Karpas-422 (cell line): ENCODE measurements at regions not wholly inside any gene's neighbourhood (a gene's known extent, or its start where the extent isn't known, plus 50 kb on each side); places are given as distances from the start of the nearest gene placed in this dataset.

Source experiments
- DNase-seq: peaks from one replicate; pipeline ENCODE4 v3.0.0-alpha.2; 2015
- H2AFZ ChIP-seq: fragments of 200-600 bp; sonication (generic); 2 replicates; pipeline ENCODE4 v1.6.1; 2014; ENCODE audit warnings: antibody characterized with exemption, low read length, mixed read lengths
- H3K27ac ChIP-seq: fragments of 200-600 bp; sonication (generic); 2 replicates; pipeline ENCODE4 v1.5.1; 2014; ENCODE audit warnings: mild to moderate bottlenecking, low read length, moderate library complexity
- H3K27me3 ChIP-seq: fragments of 200-600 bp; sonication (generic); 2 replicates; pipeline ENCODE4 v1.6.1; 2014; ENCODE audit warnings: low read length, mixed read lengths
- H3K36me3 ChIP-seq: fragments of 200-600 bp; sonication (generic); 2 replicates; pipeline ENCODE4 v1.6.1; 2014; ENCODE audit warnings: low read length, mixed read lengths; ENCODE audit not compliant: insufficient read depth
- H3K4me1 ChIP-seq: fragments of 200-600 bp; sonication (generic); 2 replicates; pipeline ENCODE4 v1.6.1; 2014; ENCODE audit warnings: mild to moderate bottlenecking, low read length, mixed read lengths
- H3K4me2 ChIP-seq: fragments of 200-600 bp; sonication (generic); 2 replicates; pipeline ENCODE4 v1.6.1; 2014; ENCODE audit warnings: low read length, low read depth, mild to moderate bottlenecking; ENCODE audit not compliant: poor library complexity, severe bottlenecking
- H3K4me3 ChIP-seq: fragments of 200-600 bp; sonication (generic); 2 replicates; pipeline ENCODE4 v1.5.1; 2014; ENCODE audit warnings: mild to moderate bottlenecking, antibody characterized with exemption, low read length, mixed read lengths
- H3K79me2 ChIP-seq: fragments of 200-600 bp; sonication (generic); 2 replicates; pipeline ENCODE4 v1.6.1; 2014; ENCODE audit warnings: mild to moderate bottlenecking, low read length, mixed read lengths
- H3K9ac ChIP-seq: fragments of 200-600 bp; sonication (generic); 2 replicates; pipeline ENCODE4 v1.6.0; 2014; ENCODE audit warnings: low read length
- H3K9me2 ChIP-seq: fragments of 200-600 bp; sonication (generic), shearing (Covaris generic); replicated peaks from 2 replicates; pipeline ENCODE4 v1.6.0; 2014; ENCODE audit warnings: mild to moderate bottlenecking, low read length, moderate library complexity; ENCODE audit not compliant: insufficient read depth
- H3K9me3 ChIP-seq: fragments of 300-700, 200-600 bp; sonication (generic); 2 replicates; pipeline ENCODE4 v1.6.1; 2014; ENCODE audit warnings: low read length, mixed read lengths
- H4K20me1 ChIP-seq: fragments of 200-600 bp; sonication (generic); 2 replicates; pipeline ENCODE4 v1.6.1; 2014; ENCODE audit warnings: mild to moderate bottlenecking, antibody characterized with exemption, low read length, low read depth; ENCODE audit not compliant: insufficient read depth

GRCh38 chr7:31440511-31440910, 73.4 kb upstream of the ITPRID1 start:
- Histone ChIP-seq H3K4me3 (no peak overlapping the region), H2AFZ (no peak overlapping the region), H3K9me3 (no peaks in the 10 kb centered on the region), H4K20me1 (no peaks in the 10 kb centered on the region), H3K9ac (no peak overlapping the region), H3K9me2 (no peaks in the 10 kb centered on the region), H3K4me1 (no peaks in the 10 kb centered on the region), H3K79me2 (no peaks in the 10 kb centered on the region), H3K4me2 (no peak overlapping the region), H3K36me3 (no peaks in the 10 kb centered on the region), H3K27me3 (no peaks in the 10 kb centered on the region), H3K27ac (no peak overlapping the region)
- DNase-seq: no peak

GRCh38 chr7:31442626-31443025, 71.3 kb upstream of the ITPRID1 start:
- Histone ChIP-seq H4K20me1 (no peaks in the 10 kb centered on the region), H3K4me2 (no peak overlapping the region), H3K9ac (no peak overlapping the region), H2AFZ (no peak overlapping the region), H3K4me1 (no peaks in the 10 kb centered on the region), H3K27me3 (no peaks in the 10 kb centered on the region; the same call in 1 of the 2 replicates), H3K4me3 (no peak overlapping the region), H3K27ac (no peak overlapping the region), H3K9me2 (no peaks in the 10 kb centered on the region), H3K79me2 (no peaks in the 10 kb centered on the region), H3K9me3 (no peaks in the 10 kb centered on the region), H3K36me3 (no peaks in the 10 kb centered on the region)
- DNase-seq: no peak

GRCh38 chr7:31443457-31443856, 70.4 kb upstream of the ITPRID1 start:
- H3K9me3 ChIP-seq: no peaks in the 10 kb centered on the region
- H3K4me3 ChIP-seq: no peak overlapping the region
- no peaks in the 10 kb centered on the region for H3K4me1 ChIP-seq
- H3K9me2 ChIP-seq: no peaks in the 10 kb centered on the region
- no peaks in the 10 kb centered on the region; the same call in 1 of the 2 replicates for H3K27me3 ChIP-seq
- no peak overlapping the region for H2AFZ ChIP-seq
- no peaks in the 10 kb centered on the region for H3K36me3 ChIP-seq
- H3K27ac ChIP-seq: no peak overlapping the region
- no peaks in the 10 kb centered on the region for H3K79me2 ChIP-seq
- no peak overlapping the region for H3K9ac ChIP-seq
- peak; percentile 85 for DNase-seq
- H3K4me2 ChIP-seq: no peak overlapping the region
- H4K20me1 ChIP-seq: no peaks in the 10 kb centered on the region

- no peaks in the 10 kb centered on the region; the same call in 1 of the 2 replicates for H3K27me3 ChIP-seq
- H3K4me2 ChIP-seq: no peak overlapping the region
- H4K20me1 ChIP-seq: no peaks in the 10 kb centered on the region
- no peaks in the 10 kb centered on the region for H3K9me3 ChIP-seq
- no peak overlapping the region for H3K27ac ChIP-seq
- H3K9me2 ChIP-seq: no peaks in the 10 kb centered on the region
- no peak for DNase-seq
- no peak overlapping the region for H3K4me3 ChIP-seq
- H3K79me2 ChIP-seq: no peaks in the 10 kb centered on the region
- no peak overlapping the region for H3K9ac ChIP-seq
- no peak overlapping the region for H2AFZ ChIP-seq
- no peaks in the 10 kb centered on the region for H3K4me1 ChIP-seq
- H3K36me3 ChIP-seq: no peaks in the 10 kb centered on the region
Measured at GRCh38 chr7:31444196-31444595, 69.7 kb upstream of the ITPRID1 start.

- H2AFZ ChIP-seq: no peak overlapping the region
- no peak overlapping the region for H3K9ac ChIP-seq
- no peaks in the 10 kb centered on the region; the same call in 1 of the 2 replicates for H3K27me3 ChIP-seq
- H3K4me2 ChIP-seq: no peak overlapping the region
- no peaks in the 10 kb centered on the region for H3K36me3 ChIP-seq
- H3K79me2 ChIP-seq: no peaks in the 10 kb centered on the region
- H3K4me3 ChIP-seq: no peak overlapping the region
- H4K20me1 ChIP-seq: no peaks in the 10 kb centered on the region
- no peaks in the 10 kb centered on the region for H3K4me1 ChIP-seq
- H3K9me2 ChIP-seq: no peaks in the 10 kb centered on the region
- DNase-seq: no peak
- H3K27ac ChIP-seq: no peak overlapping the region
- no peaks in the 10 kb centered on the region for H3K9me3 ChIP-seq
Measured at GRCh38 chr7:31445686-31446355, 68.1 kb upstream of the ITPRID1 start.

- no peak overlapping the region for H2AFZ ChIP-seq
- H3K79me2 ChIP-seq: no peaks in the 10 kb centered on the region
- DNase-seq: no peak
Measured at GRCh38 chr7:31448649-31449048, 65.2 kb upstream of the ITPRID1 start.

GRCh38 chr7:31455844-31456243, 58.0 kb upstream of the ITPRID1 start:
- H3K9me3 ChIP-seq: no peaks in the 10 kb centered on the region
- no peaks in the 10 kb centered on the region for H3K4me1 ChIP-seq
- H3K9me2 ChIP-seq: no peaks in the 10 kb centered on the region
- no peak overlapping the region for H3K9ac ChIP-seq
- H3K79me2 ChIP-seq: no peaks in the 10 kb centered on the region
- no peak for DNase-seq
- no peak overlapping the region for H3K4me3 ChIP-seq
- H2AFZ ChIP-seq: no peak overlapping the region
- H3K27ac ChIP-seq: no peak overlapping the region
- no peak overlapping the region for H3K4me2 ChIP-seq
- H3K27me3 ChIP-seq: no peaks in the 10 kb centered on the region
- no peaks in the 10 kb centered on the region for H4K20me1 ChIP-seq
- H3K36me3 ChIP-seq: no peaks in the 10 kb centered on the region

More at GRCh38 chr7:31448649-31449048, 65.2 kb upstream of the ITPRID1 start:
- Histone ChIP-seq H3K36me3 (no peaks in the 10 kb centered on the region), H4K20me1 (no peaks in the 10 kb centered on the region), H3K27me3 (no peaks in the 10 kb centered on the region; the same call in 1 of the 2 replicates), H3K9me3 (no peaks in the 10 kb centered on the region), H3K4me3 (no peak overlapping the region), H3K4me1 (no peaks in the 10 kb centered on the region), H3K4me2 (no peak overlapping the region), H3K9ac (no peak overlapping the region), H3K27ac (no peak overlapping the region), H3K9me2 (no peaks in the 10 kb centered on the region)

GRCh38 chr7:31456646-31457368, 57.1 kb upstream of the ITPRID1 start:
- Histone ChIP-seq H3K4me2 (no peak overlapping the region), H2AFZ (no peak overlapping the region), H3K79me2 (no peaks in the 10 kb centered on the region), H3K4me3 (no peak overlapping the region), H3K27me3 (no peaks in the 10 kb centered on the region), H3K4me1 (no peaks in the 10 kb centered on the region), H3K27ac (no peak overlapping the region), H3K9me2 (no peaks in the 10 kb centered on the region), H3K9me3 (no peaks in the 10 kb centered on the region), H4K20me1 (no peaks in the 10 kb centered on the region), H3K9ac (no peak overlapping the region), H3K36me3 (no peaks in the 10 kb centered on the region)
- no peak for DNase-seq
